GM12872 (cell line): ENCODE measurements at regions not wholly inside any gene's neighbourhood (a gene's known extent, or its start where the extent isn't known, plus 50 kb on each side); places are given as distances from the start of the nearest gene placed in this dataset.

Experiments
- CTCF ChIP-seq: IDR thresholded peaks from 3 replicates; pipeline ENCODE4 v1.5.1; 2011; ENCODE audit warnings: low read depth, mild to moderate bottlenecking, low read length, moderate library complexity; ENCODE audit not compliant: insufficient read depth

GRCh38 chr6:62528894-62529526 lies 243.0 kb upstream of the KHDRBS2 start:
- TF ChIP-seq CTCF = no peak

DNA sequence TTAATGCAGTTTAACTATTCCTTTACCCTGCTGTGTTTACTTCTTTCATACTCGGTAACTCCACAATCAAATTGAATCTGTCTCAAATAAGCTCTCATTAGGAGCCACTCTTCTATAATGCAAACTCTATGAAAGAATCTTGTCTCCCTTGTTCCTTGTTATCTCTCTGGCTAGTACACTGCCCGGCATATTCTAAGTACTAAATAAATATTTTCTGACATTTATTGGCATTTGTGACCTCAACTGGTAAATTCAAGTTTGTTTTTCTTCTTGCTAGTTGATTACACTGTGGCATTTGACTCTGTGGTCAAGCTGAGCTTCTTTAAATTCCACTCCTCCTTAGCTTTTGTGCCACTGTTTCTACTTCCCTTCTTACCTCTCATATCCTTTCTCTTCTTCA lies 237.6 kb upstream of the KHDRBS2 start:
- no peak for TF ChIP-seq CTCF

GRCh38 chr6:62519574-62519973 lies 233.5 kb upstream of the KHDRBS2 start:
- no peak for TF ChIP-seq CTCF

DNA sequence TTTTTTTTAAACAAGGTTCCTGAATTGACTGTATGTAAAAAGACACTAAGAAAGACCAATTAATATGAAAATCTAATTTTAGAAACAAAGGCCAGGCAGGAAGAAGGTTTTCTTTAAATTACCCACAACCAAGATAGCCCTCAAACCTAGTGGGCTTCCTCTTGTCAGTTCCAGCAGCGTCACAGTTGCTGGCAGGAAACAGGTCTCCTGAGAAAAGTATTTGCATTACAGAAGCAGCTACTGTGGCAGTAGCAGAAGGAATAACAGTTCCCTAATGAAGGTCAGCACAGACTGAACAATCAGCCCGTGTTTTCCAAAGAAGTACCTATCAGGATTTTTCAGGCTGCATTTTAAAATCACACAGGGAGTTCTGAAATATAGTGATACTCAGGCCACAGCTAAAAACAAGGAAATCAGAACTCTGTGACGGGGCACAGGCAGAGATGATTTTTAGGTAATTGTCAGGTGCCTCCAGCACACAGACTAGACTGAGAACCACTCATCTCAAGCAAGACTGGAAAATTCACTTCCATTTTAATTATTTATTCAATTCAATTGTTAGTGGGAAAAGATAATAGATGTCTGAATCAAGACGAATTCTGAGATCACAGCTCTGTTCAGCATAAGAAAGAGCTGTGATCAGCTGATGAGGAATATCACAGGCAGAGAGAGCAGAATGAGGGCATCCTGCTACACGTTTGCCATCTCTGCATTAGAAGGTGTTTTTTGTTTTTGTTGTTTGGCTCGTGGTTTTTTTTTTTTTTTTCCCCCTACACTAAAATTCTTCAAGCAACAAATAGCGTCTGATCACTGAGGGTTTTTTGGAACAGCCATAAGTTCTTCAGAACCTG lies 230.5 kb upstream of the KHDRBS2 start:
- no peak for TF ChIP-seq CTCF

- TF ChIP-seq CTCF = no peak
Measured at GRCh38 chr6:62492192-62492822, 206.3 kb upstream of the KHDRBS2 start.

- TF ChIP-seq CTCF = no peak
Measured at GRCh38 chr6:62480544-62480943, 194.5 kb upstream of the KHDRBS2 start.

GRCh38 chr6:62479697-62480220 lies 193.7 kb upstream of the KHDRBS2 start:
- no peak for TF ChIP-seq CTCF
